ENCODE measurements at regions not wholly inside any gene's neighbourhood (a gene's known extent, or its start where the extent isn't known, plus 50 kb on each side); places are given as distances from the start of the nearest gene placed in this dataset.

DNA sequence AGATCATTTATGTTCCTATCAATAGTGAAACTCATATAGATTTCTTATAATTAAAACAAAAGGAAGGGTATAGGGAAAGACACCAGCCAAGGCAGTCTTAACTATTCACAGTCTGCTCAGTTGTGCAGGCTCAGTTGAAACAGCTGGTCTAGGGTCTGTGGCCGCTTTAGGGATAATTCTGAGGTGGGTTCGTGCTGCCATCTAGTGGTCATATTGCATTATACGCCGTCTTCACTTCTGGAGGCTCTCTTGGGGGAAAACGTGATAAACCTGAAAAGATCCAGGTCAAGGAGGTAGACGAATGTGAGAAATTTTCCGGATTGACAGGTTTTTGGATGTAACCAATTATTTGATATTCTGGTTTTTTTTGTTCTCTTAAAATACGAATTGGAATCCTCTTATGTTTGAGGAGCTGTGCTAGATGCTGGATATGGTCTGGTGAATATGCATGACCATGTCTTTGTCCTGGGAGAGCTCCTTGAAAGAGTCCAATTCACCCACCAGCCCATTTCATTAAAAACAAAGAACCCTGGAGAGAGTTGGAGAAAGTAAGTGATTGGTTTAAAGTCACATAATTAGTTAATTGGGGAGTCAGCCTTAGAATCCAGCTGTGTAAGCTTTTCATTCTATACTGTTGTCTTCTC lies 492.4 kb downstream of the PLCL1 start:
- no peaks in the 10 kb centered on the region for H3K4me1 ChIP-seq
- 1% methylated on average over 8 of the region's 8 CpGs for WGBS
- H3K9me3 ChIP-seq, result no peaks in the 10 kb centered on the region
- TF ChIP-seq POLR2A (IDR thresholded peaks at IDR 0.05), result no peak
- peak; percentile 63 to 70 for TF ChIP-seq CTCF (IDR thresholded peaks at IDR 0.05)
- TF ChIP-seq POLR2AphosphoS5 (IDR thresholded peaks at IDR 0.05), result no peak
- H3K36me3 ChIP-seq, result no peaks in the 10 kb centered on the region
- DNase-seq (ENCODE audit: low spot score in 2 of 2), result no peak
- H3K27ac ChIP-seq, result no peak overlapping the region
- H3K4me3 ChIP-seq, result no peak overlapping the region
- no peaks in the 10 kb centered on the region for H3K27me3 ChIP-seq

GRCh38 chr2:198293281-198293680 lies 488.9 kb downstream of the PLCL1 start:
- Histone ChIP-seq H3K9me3 (no peaks in the 10 kb centered on the region), H3K4me3 (no peak overlapping the region), H3K27ac (no peak overlapping the region), H3K36me3 (no peaks in the 10 kb centered on the region), H3K4me1 (no peaks in the 10 kb centered on the region), H3K27me3 (no peaks in the 10 kb centered on the region)
- 63% methylated on average over 1 of the region's 1 CpG for WGBS
- TF ChIP-seq EP300 (IDR thresholded peaks at IDR 0.05) (no peak), POLR2A (IDR thresholded peaks at IDR 0.05) (no peak), POLR2AphosphoS5 (IDR thresholded peaks at IDR 0.05) (no peak), CTCF (IDR thresholded peaks at IDR 0.05) (no peak)
- no peak for DNase-seq (ENCODE audit: low spot score in 2 of 2)

GRCh38 chr2:198289811-198290210 lies 485.4 kb downstream of the PLCL1 start:
- H3K36me3 ChIP-seq, result no peaks in the 10 kb centered on the region
- no peaks in the 10 kb centered on the region for H3K4me1 ChIP-seq
- TF ChIP-seq CTCF (IDR thresholded peaks at IDR 0.05) (no peak), EP300 (IDR thresholded peaks at IDR 0.05) (no peak), POLR2AphosphoS5 (IDR thresholded peaks at IDR 0.05) (no peak), POLR2A (IDR thresholded peaks at IDR 0.05) (no peak)
- H3K4me3 ChIP-seq, result no peak overlapping the region
- 99% methylated on average over 3 of the region's 3 CpGs for WGBS
- H3K27ac ChIP-seq, result no peak overlapping the region
- no peaks in the 10 kb centered on the region for H3K27me3 ChIP-seq
- H3K9me3 ChIP-seq, result no peaks in the 10 kb centered on the region
- DNase-seq (ENCODE audit: low spot score in 2 of 2), result no peak

DNA sequence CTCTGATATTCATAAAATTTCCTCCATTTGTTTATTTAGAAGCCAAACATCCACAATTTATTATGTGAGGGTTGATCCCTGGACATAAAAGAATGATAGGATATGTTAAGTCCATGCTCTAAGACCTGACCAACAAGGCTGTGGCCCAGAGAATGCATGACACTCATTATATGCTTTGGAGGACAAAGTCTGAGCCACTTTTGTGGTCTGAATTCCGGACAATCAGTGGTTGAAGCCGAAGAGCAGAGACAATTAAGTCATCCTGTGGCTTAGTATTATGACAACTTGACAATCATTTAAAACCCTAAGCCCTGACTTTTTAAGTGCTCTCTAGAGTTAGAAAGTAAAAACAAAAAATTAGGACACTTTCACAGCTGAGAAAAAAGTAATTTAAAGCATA lies 483.3 kb downstream of the PLCL1 start:
- no peak for DNase-seq (ENCODE audit: low spot score in 2 of 2)
- Histone ChIP-seq H3K4me1 (no peaks in the 10 kb centered on the region), H3K9me3 (no peaks in the 10 kb centered on the region), H3K27me3 (no peaks in the 10 kb centered on the region), H3K4me3 (no peak overlapping the region), H3K36me3 (no peaks in the 10 kb centered on the region), H3K27ac (no peak overlapping the region)
- no peak for TF ChIP-seq POLR2AphosphoS5 (IDR thresholded peaks at IDR 0.05)
- no peak for TF ChIP-seq POLR2A (IDR thresholded peaks at IDR 0.05)
- TF ChIP-seq CTCF (IDR thresholded peaks at IDR 0.05), result no peak
- no peak for TF ChIP-seq EP300 (IDR thresholded peaks at IDR 0.05)
- WGBS, result 66% methylated on average over 2 of the region's 2 CpGs

GRCh38 chr2:198285216-198285615 lies 480.8 kb downstream of the PLCL1 start:
- 77% methylated on average over 5 of the region's 5 CpGs for WGBS
- Histone ChIP-seq H3K36me3 (no peaks in the 10 kb centered on the region), H3K27me3 (no peaks in the 10 kb centered on the region), H3K4me3 (no peak overlapping the region), H3K27ac (no peak overlapping the region), H3K4me1 (no peaks in the 10 kb centered on the region), H3K9me3 (no peaks in the 10 kb centered on the region)
- no peak for TF ChIP-seq CTCF (IDR thresholded peaks at IDR 0.05)
- TF ChIP-seq POLR2A (IDR thresholded peaks at IDR 0.05), result no peak
- no peak for TF ChIP-seq POLR2AphosphoS5 (IDR thresholded peaks at IDR 0.05)
- TF ChIP-seq EP300 (IDR thresholded peaks at IDR 0.05), result no peak
- no peak for DNase-seq (ENCODE audit: low spot score in 2 of 2)

Measured in suprapubic skin (tissue), 4 donors.